Upper lobe of left lung (tissue), 6 donors: ENCODE measurements at regions not wholly inside any gene's neighbourhood (a gene's known extent, or its start where the extent isn't known, plus 50 kb on each side); places are given as distances from the start of the nearest gene placed in this dataset.

Source experiments
- ATAC-seq, 2 donors: fragments of 200-7000 bp; cut with Tn5 transposase; one replicate each; pipeline ENCODE4 v1.9.1; 2022; ENCODE audit warnings: mild to moderate bottlenecking in 2 of 2, moderate library complexity in 2 of 2; ENCODE audit not compliant: low FRiP score in 2 of 2
- DNase-seq, 2 donors: peaks; one replicate each; pipeline ENCODE4 v3.0.0-alpha.2; 2019 to 2020
- H3K27ac ChIP-seq, 4 donors: fragments of 200-600 bp; sonication (generic); one replicate each; pipeline ENCODE4 v1.5.1; 2016 to 2019
- H3K27me3 ChIP-seq, 4 donors: fragments of 200-600 bp; sonication (generic); one replicate each; pipeline ENCODE4 v1.5.1; 2017 to 2019
- H3K36me3 ChIP-seq, 4 donors: fragments of 200-600 bp; sonication (generic); one replicate each; pipeline ENCODE4 v1.5.1; 2016 to 2019
- H3K4me1 ChIP-seq, 4 donors: fragments of 200-600 bp; sonication (generic); one replicate each; pipeline ENCODE4 v1.5.1; 2018 to 2019
- H3K4me3 ChIP-seq, 4 donors: fragments of 200-600 bp; sonication (generic); one replicate each; pipeline ENCODE4 v1.5.1; 2017 to 2019; ENCODE audit warnings: mild to moderate bottlenecking in 2 of 4, moderate library complexity in 1 of 4
- H3K9me3 ChIP-seq, 4 donors: fragments of 200-600 bp; sonication (generic); one replicate each; pipeline ENCODE4 v1.5.1; 2018 to 2019
- CTCF ChIP-seq, 6 experiments: fragments of 450-650 bp in 4 of 6; fragments of 200-600 bp in 2 of 6; sonication (generic) in 2 of 6; IDR thresholded peaks; one replicate each; pipeline ENCODE4 v1.5.1; 2016 to 2019; ENCODE audit warnings: antibody characterized with exemption in 6 of 6
- EP300 ChIP-seq, 4 donors: sonication (generic); formaldehyde crosslinking; IDR thresholded peaks; one replicate each; pipeline ENCODE4 v1.5.1; 2017; ENCODE audit warnings: antibody characterized with exemption in 4 of 4, control low read depth in 2 of 4
- POLR2A ChIP-seq, 4 donors: fragments of 450-650 bp; IDR thresholded peaks; one replicate each; pipeline ENCODE4 v1.5.1; 2016 to 2017; ENCODE audit warnings: antibody characterized with exemption in 4 of 4, mild to moderate bottlenecking in 2 of 4
- POLR2AphosphoS5 ChIP-seq, 2 donors: sonication (generic); formaldehyde crosslinking; IDR thresholded peaks; one replicate each; pipeline ENCODE4 v1.5.1; 2017; ENCODE audit warnings: antibody characterized with exemption in 2 of 2
- WGBS, 2 donors: methylation state at CpG; one replicate each; pipeline ENCODE4 v1.1.5; 2017 to 2018; 5-methylcytosine and 5-hydroxymethylcytosine counted together
- donor health status: DM: no; HTN: no; CAD: no; lungs with moderate emphysema.
- donor health status: DM: no; HTN: yes; CAD: no; lungs with severe emphysema.

- WGBS, 2 donors = 82 to 86% methylated on average over 5 of the region's 5 CpGs
Measured at GRCh38 chr9:87322840-87323635, 174.6 kb upstream of the DAPK1 start.

DNA sequence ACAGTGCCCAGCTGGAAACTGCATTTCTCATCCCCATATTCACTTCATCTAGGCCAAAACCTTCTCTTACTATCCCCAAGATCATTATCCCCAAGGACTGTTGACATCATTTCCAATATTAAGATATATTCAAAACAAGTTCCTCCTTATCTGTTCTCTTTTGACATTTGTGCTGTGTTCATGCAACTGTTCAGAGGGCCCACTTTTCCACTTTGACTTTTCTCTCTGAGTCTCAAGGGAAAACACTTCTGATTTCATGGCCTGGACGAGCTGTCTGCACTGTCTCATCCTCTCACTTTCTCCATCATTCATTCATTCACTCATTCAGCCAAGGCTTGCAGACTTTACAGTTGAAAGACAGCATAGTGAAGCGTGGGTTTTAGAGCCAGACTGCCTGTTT, 173.7 kb upstream of the DAPK1 start:
- Histone ChIP-seq H3K4me3 (no peak overlapping the region), H3K27me3 (no peaks in the 10 kb centered on the region), H3K36me3 (no peaks in the 10 kb centered on the region), H3K9me3 (no peaks in the 10 kb centered on the region), H3K4me1 (no peaks in the 10 kb centered on the region), H3K27ac (no peak overlapping the region)
- ATAC-seq (peak in 1 of 2 donors; percentile 49), DNase-seq (no peak)
- 56 to 65% methylated on average over 2 of the region's 2 CpGs for WGBS, 2 donors
- TF ChIP-seq CTCF (IDR thresholded peaks at IDR 0.05) = no peak
- TF ChIP-seq POLR2AphosphoS5 (IDR thresholded peaks at IDR 0.05) = no peak

More at GRCh38 chr9:87322840-87323635, 174.6 kb upstream of the DAPK1 start:
- Histone ChIP-seq H3K27me3 (no peaks in the 10 kb centered on the region), H3K36me3 (no peaks in the 10 kb centered on the region), H3K4me3 (no peak overlapping the region), H3K27ac (no peak overlapping the region), H3K4me1 (no peaks in the 10 kb centered on the region), H3K9me3 (no peaks in the 10 kb centered on the region)
- ATAC-seq (peak in 1 of 2 donors; percentile 41), DNase-seq (no peak)
- TF ChIP-seq POLR2AphosphoS5 (IDR thresholded peaks at IDR 0.05) = no peak
- TF ChIP-seq CTCF (IDR thresholded peaks at IDR 0.05) = no peak
- TF ChIP-seq EP300 (IDR thresholded peaks at IDR 0.05) = no peak
- TF ChIP-seq POLR2A (IDR thresholded peaks at IDR 0.05) = no peak

- ATAC-seq = peak in 1 of 2 donors; percentile 83
- H3K36me3 ChIP-seq = no peaks in the 10 kb centered on the region
- 3 to 5% methylated on average over 5 of the region's 5 CpGs for WGBS, 2 donors
Measured at GRCh38 chr9:87324613-87325194, 173.0 kb upstream of the DAPK1 start.

DNA sequence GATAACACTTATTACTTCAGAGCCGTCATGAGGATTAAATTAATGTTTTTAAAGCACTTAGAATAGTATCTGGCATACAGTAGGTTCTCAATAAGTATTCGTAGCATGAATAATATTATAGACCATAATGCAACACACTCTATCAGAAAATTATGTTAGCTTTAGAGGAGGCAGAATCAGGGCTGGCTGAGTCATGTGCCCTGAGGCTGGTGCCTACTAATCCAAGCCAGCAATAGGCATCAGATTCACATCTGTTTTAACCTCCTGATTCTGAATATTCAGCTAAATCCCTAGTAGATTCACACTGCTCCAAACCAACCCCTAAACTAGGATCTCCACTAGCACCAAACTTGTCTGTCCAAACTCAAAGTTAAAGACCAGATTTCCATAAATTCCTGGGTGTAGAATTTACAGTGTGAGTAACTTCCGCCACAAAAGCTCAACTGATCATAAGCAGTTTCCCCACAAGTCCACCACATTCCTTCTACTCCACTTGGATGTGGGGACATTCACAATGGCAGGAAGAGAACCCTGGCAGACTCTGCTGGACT, 170.0 kb upstream of the DAPK1 start:
- Histone ChIP-seq H3K36me3 (no peaks in the 10 kb centered on the region), H3K27ac (no peak overlapping the region), H3K9me3 (peaks cover 0 to 12% (median 7%) of the 10 kb centered on the region in 4 donors), H3K27me3 (no peaks in the 10 kb centered on the region), H3K4me3 (no peak overlapping the region), H3K4me1 (no peaks in the 10 kb centered on the region)
- DNase-seq (no peak), ATAC-seq (no peak)
- TF ChIP-seq EP300 (IDR thresholded peaks at IDR 0.05) = no peak
- no peak for TF ChIP-seq POLR2A (IDR thresholded peaks at IDR 0.05)
- no peak for TF ChIP-seq POLR2AphosphoS5 (IDR thresholded peaks at IDR 0.05)
- TF ChIP-seq CTCF (IDR thresholded peaks at IDR 0.05) = no peak
- 72 to 83% methylated on average over 3 of the region's 3 CpGs for WGBS, 2 donors

More at GRCh38 chr9:87324613-87325194, 173.0 kb upstream of the DAPK1 start:
- no peaks in the 10 kb centered on the region for H3K27me3 ChIP-seq
- H3K9me3 ChIP-seq = no peaks in the 10 kb centered on the region
- no peak overlapping the region for H3K27ac ChIP-seq
- no peak overlapping the region for H3K4me3 ChIP-seq
- no peak for TF ChIP-seq EP300 (IDR thresholded peaks at IDR 0.05)
- TF ChIP-seq CTCF (IDR thresholded peaks at IDR 0.05) = peak; percentile 65 to 92 (median 80)
- DNase-seq = no peak
- H3K4me1 ChIP-seq = no peaks in the 10 kb centered on the region
